GM12864 (cell line): ENCODE measurements at regions not wholly inside any gene's neighbourhood (a gene's known extent, or its start where the extent isn't known, plus 50 kb on each side); places are given as distances from the start of the nearest gene placed in this dataset.

Experiments used
- DNase-seq: peaks from one replicate; pipeline ENCODE4 v3.0.0-alpha.2; 2011; ENCODE audit warnings: low read depth
- H3K4me3 ChIP-seq: 2 replicates; pipeline ENCODE4 v1.5.1; 2011; ENCODE audit warnings: mild to moderate bottlenecking, low read depth, low read length, control low read depth
- CTCF ChIP-seq: IDR thresholded peaks from 2 replicates; pipeline ENCODE4 v1.5.1; 2011; ENCODE audit warnings: low read depth, mild to moderate bottlenecking, moderate library complexity, low read length, control low read depth, inconsistent platforms; ENCODE audit errors: missing control alignments

- no peak overlapping the region for H3K4me3 ChIP-seq
- TF ChIP-seq CTCF, result no peak
- DNase-seq, result no peak
Measured at GRCh38 chr18:34049511-34049910, 175.2 kb downstream of the NOL4 start.

- DNase-seq, result no peak
- no peak overlapping the region for H3K4me3 ChIP-seq
- TF ChIP-seq CTCF, result no peak
Measured at GRCh38 chr18:34048423-34048822, 176.3 kb downstream of the NOL4 start.

GRCh38 chr18:34042423-34043146 is 182.1 kb downstream of the NOL4 start:
- TF ChIP-seq CTCF, result no peak
- no peak overlapping the region for H3K4me3 ChIP-seq
- DNase-seq, result no peak

GRCh38 chr18:34039611-34040010 is 185.1 kb downstream of the NOL4 start:
- no peak overlapping the region for H3K4me3 ChIP-seq
- DNase-seq, result no peak
- no peak for TF ChIP-seq CTCF

- no peak overlapping the region; the same call in 1 of the 2 replicates for H3K4me3 ChIP-seq
- DNase-seq, result no peak
- no peak for TF ChIP-seq CTCF
Measured at GRCh38 chr18:34039201-34039600, 185.5 kb downstream of the NOL4 start.

- no peak for DNase-seq
Measured at GRCh38 chr18:34038086-34038485, 186.6 kb downstream of the NOL4 start.

More at GRCh38 chr18:34038086-34038485, 186.6 kb downstream of the NOL4 start:
- TF ChIP-seq CTCF, result no peak
- no peak overlapping the region for H3K4me3 ChIP-seq
